Hematopoietic multipotent progenitor cell treated with erythropoietin and hydrocortisone succinate and interleukin-3 and kit ligand, for 15 days (in vitro differentiated cells): ENCODE measurements at regions not wholly inside any gene's neighbourhood (a gene's known extent, or its start where the extent isn't known, plus 50 kb on each side); places are given as distances from the start of the nearest gene placed in this dataset.

ENCODE experiments used
- DNase-seq: peaks from one replicate; pipeline ENCODE4 v3.0.0-alpha.2; 2015; ENCODE audit warnings: low spot score

GRCh38 chr1:5001466-5001865, 347.1 kb downstream of the AJAP1 start:
- no peak for DNase-seq

- no peak for DNase-seq
These were observed 331.9 kb downstream of the AJAP1 start for GRCh38 chr1:4986306-4986705.

GRCh38 chr1:4984841-4985240, 330.4 kb downstream of the AJAP1 start:
- DNase-seq: no peak

- DNase-seq: no peak
These were observed 325.8 kb downstream of the AJAP1 start for GRCh38 chr1:4980211-4980610.

- no peak for DNase-seq
These were observed 324.4 kb downstream of the AJAP1 start for GRCh38 chr1:4978660-4979390.

- no peak for DNase-seq
These were observed 323.3 kb downstream of the AJAP1 start for GRCh38 chr1:4977701-4978100.

GRCh38 chr1:4976859-4977440, 322.5 kb downstream of the AJAP1 start:
- no peak for DNase-seq

- DNase-seq: no peak
These were observed 321.4 kb downstream of the AJAP1 start for GRCh38 chr1:4975856-4976255.

- DNase-seq: no peak
These were observed 320.7 kb downstream of the AJAP1 start for GRCh38 chr1:4974981-4975685.

GRCh38 chr1:4973341-4973740, 318.9 kb downstream of the AJAP1 start:
- DNase-seq: no peak

- DNase-seq: no peak
These were observed 318.4 kb downstream of the AJAP1 start for GRCh38 chr1:4972761-4973320.

GRCh38 chr1:4971666-4972065, 317.3 kb downstream of the AJAP1 start:
- DNase-seq: no peak

- no peak for DNase-seq
These were observed 316.1 kb downstream of the AJAP1 start for GRCh38 chr1:4970532-4970931.

GRCh38 chr1:4969556-4970129, 315.2 kb downstream of the AJAP1 start:
- DNase-seq: no peak

GRCh38 chr1:4965346-4966075, 311.1 kb downstream of the AJAP1 start:
- no peak for DNase-seq

- no peak for DNase-seq
These were observed 310.4 kb downstream of the AJAP1 start for GRCh38 chr1:4964634-4965345.

GRCh38 chr1:4963251-4963650, 308.8 kb downstream of the AJAP1 start:
- DNase-seq: no peak

- no peak for DNase-seq
These were observed 308.4 kb downstream of the AJAP1 start for GRCh38 chr1:4962836-4963235.

- DNase-seq: no peak
These were observed 307.7 kb downstream of the AJAP1 start for GRCh38 chr1:4961935-4962645.

GRCh38 chr1:4960782-4961475, 306.5 kb downstream of the AJAP1 start:
- DNase-seq: no peak
